ENCODE measurements at regions not wholly inside any gene's neighbourhood (a gene's known extent, or its start where the extent isn't known, plus 50 kb on each side); places are given as distances from the start of the nearest gene placed in this dataset.

DNA sequence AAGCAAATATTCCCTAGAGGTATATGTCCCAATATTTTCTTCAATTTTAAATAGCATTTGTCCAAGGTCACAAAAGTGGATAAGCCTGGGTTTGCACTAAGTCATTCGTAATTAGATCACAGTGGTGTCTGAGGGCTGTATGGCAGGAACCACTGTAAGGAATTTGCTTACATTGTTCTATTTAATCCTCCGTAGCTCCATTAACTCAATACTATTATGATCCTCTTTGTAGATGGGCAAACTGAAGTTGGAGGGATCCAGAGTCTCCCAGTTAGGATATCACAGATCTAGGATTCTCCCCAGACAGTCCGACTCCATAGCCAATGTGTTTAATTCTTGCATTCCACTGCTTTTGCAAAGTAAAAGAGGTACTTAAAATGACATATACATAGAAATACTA, 242.7 kb upstream of the DCAF8L1 start:
- Histone ChIP-seq H3K4me1 (no peaks in the 10 kb centered on the region), H3K27me3 (no peaks in the 10 kb centered on the region), H3K4me3 (no peak overlapping the region), H3K9me3 (no peaks in the 10 kb centered on the region), H3K36me3 (no peaks in the 10 kb centered on the region), H3K27ac (no peak overlapping the region)
- TF ChIP-seq EP300 (IDR thresholded peaks at IDR 0.05) (no peak), POLR2AphosphoS5 (IDR thresholded peaks at IDR 0.05) (no peak), POLR2A (IDR thresholded peaks at IDR 0.05) (no peak), CTCF (IDR thresholded peaks at IDR 0.05) (no peak)
- WGBS, result 71% methylated on average over 3 of the region's 3 CpGs
- DNase-seq (ENCODE audit: low spot score in 2 of 2), result no peak

DNA sequence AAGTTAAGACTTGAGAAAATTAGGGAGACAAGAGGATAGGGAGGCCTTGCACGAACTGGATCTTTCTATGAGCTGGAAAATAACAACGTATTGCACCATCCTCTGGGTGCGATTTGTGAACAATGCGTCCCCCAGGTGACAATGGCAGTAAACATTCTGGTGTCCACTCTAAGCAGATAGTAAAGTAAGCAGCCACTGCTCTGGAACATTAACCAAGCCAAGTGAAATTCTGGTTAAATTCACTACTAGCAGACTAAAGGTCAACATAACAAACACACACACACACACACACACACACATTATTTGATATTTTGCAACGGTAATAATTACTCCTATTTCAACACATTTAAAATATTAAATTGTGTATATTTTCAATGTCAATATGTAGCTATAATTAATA, 242.2 kb upstream of the DCAF8L1 start:
- TF ChIP-seq CTCF (IDR thresholded peaks at IDR 0.05), result no peak
- TF ChIP-seq POLR2AphosphoS5 (IDR thresholded peaks at IDR 0.05), result no peak
- no peak for TF ChIP-seq EP300 (IDR thresholded peaks at IDR 0.05)
- no peak for TF ChIP-seq POLR2A (IDR thresholded peaks at IDR 0.05)
- no peaks in the 10 kb centered on the region for H3K36me3 ChIP-seq
- no peaks in the 10 kb centered on the region for H3K27me3 ChIP-seq
- no peak for DNase-seq (ENCODE audit: low spot score in 2 of 2)
- 79% methylated on average over 5 of the region's 5 CpGs for WGBS
- H3K27ac ChIP-seq, result no peak overlapping the region
- H3K4me1 ChIP-seq, result no peaks in the 10 kb centered on the region
- no peaks in the 10 kb centered on the region for H3K9me3 ChIP-seq
- H3K4me3 ChIP-seq, result no peak overlapping the region

DNA sequence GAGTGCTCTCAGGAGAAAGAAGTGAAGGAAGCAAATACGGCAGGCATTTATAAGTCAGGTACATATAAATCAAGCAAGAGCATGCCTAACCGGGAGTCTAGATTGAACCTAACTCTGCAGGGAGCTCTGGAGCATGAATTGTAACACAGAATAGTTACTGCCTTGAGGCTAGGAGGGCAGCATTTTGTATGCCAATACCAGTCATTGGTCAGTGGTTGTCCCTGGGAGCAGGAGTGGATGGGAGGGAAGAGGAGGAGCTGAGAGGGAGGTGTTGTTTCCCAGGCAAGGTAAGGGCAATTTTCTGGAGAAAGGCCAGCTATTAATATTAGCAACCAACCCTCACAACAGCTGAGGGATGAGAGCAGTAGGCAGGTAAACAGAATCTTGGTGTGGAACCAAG, 224.7 kb upstream of the DCAF8L1 start:
- WGBS, result 64% methylated on average over 2 of the region's 2 CpGs
- DNase-seq (ENCODE audit: low spot score in 2 of 2), result no peak
- H3K27ac ChIP-seq, result no peak overlapping the region

DNA sequence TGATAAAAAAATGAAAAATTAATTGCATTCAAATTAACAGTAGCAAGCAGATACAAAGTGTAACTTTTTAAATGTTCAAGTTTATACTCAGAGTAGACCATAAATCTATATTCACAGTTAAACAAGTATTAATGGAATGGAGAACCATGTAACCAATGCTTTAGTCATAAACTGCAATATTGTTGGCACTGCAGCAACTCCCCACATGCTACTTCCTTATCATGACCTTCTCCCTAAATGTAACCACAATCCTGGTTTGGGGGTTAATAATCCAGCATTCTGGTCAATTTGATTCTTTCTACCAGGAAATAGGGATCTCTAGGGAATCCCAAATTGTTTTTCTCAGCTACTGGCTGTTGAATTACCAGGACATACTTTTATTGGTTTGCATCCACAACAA, 223.9 kb upstream of the DCAF8L1 start:
- no peak overlapping the region for H3K4me3 ChIP-seq
- no peaks in the 10 kb centered on the region for H3K36me3 ChIP-seq
- no peak for DNase-seq (ENCODE audit: low spot score in 2 of 2)
- H3K27ac ChIP-seq, result no peak overlapping the region
- TF ChIP-seq EP300 (IDR thresholded peaks at IDR 0.05) (no peak), CTCF (IDR thresholded peaks at IDR 0.05) (no peak), POLR2AphosphoS5 (IDR thresholded peaks at IDR 0.05) (no peak), POLR2A (IDR thresholded peaks at IDR 0.05) (no peak)
- H3K27me3 ChIP-seq, result no peaks in the 10 kb centered on the region
- H3K9me3 ChIP-seq, result no peaks in the 10 kb centered on the region
- no peaks in the 10 kb centered on the region for H3K4me1 ChIP-seq

More for the DNA sequence above, 224.7 kb upstream of the DCAF8L1 start:
- Histone ChIP-seq H3K27me3 (no peaks in the 10 kb centered on the region), H3K36me3 (no peaks in the 10 kb centered on the region), H3K4me3 (no peak overlapping the region), H3K4me1 (no peaks in the 10 kb centered on the region), H3K9me3 (no peaks in the 10 kb centered on the region)
- TF ChIP-seq EP300 (IDR thresholded peaks at IDR 0.05) (no peak), POLR2A (IDR thresholded peaks at IDR 0.05) (no peak), POLR2AphosphoS5 (IDR thresholded peaks at IDR 0.05) (no peak), CTCF (IDR thresholded peaks at IDR 0.05) (no peak)

- H3K4me1 ChIP-seq, result no peaks in the 10 kb centered on the region
- 54% methylated on average over 1 of the region's 1 CpG for WGBS
- TF ChIP-seq POLR2A (IDR thresholded peaks at IDR 0.05) (no peak), EP300 (IDR thresholded peaks at IDR 0.05) (no peak), POLR2AphosphoS5 (IDR thresholded peaks at IDR 0.05) (no peak), CTCF (IDR thresholded peaks at IDR 0.05) (no peak)
- no peaks in the 10 kb centered on the region for H3K27me3 ChIP-seq
- H3K36me3 ChIP-seq, result no peaks in the 10 kb centered on the region
- no peak overlapping the region for H3K27ac ChIP-seq
- no peaks in the 10 kb centered on the region for H3K9me3 ChIP-seq
- no peak overlapping the region for H3K4me3 ChIP-seq
- DNase-seq (ENCODE audit: low spot score in 2 of 2), result no peak
Measured at GRCh38 chrX:28189011-28189410, 207.8 kb upstream of the DCAF8L1 start.

Measured in suprapubic skin (tissue), 4 donors.